B cell (primary cell): ENCODE measurements at regions not wholly inside any gene's neighbourhood (a gene's known extent, or its start where the extent isn't known, plus 50 kb on each side); places are given as distances from the start of the nearest gene placed in this dataset.

Experiments used
- ATAC-seq: fragments of 200-7000 bp; cut with Tn5 transposase; one replicate; pipeline ENCODE4 v1.10.0; 2021; ENCODE audit warnings: low read depth, mild to moderate bottlenecking, moderate number of reproducible peaks, moderate library complexity
- CTCF ChIA-PET: fragments of 350-600 bp; sonication (Branson Sonifier 250); formaldehyde crosslinking; loops from one replicate; lab custom pipeline; 2021; ENCODE audit warnings: antibody characterized with exemption, inconsistent platforms; lab: Charles Lee
- POLR2A ChIA-PET: fragments of 350-600 bp; sonication (Branson Sonifier 250); formaldehyde crosslinking; loops from one replicate; lab custom pipeline; 2021; ENCODE audit warnings: antibody characterized with exemption; lab: Charles Lee
- DNase-seq: peaks from one replicate; pipeline ENCODE4 v3.0.0; 2013
- H2AFZ ChIP-seq: 2 replicates; pipeline ENCODE4 v1.6.1; 2012; ENCODE audit warnings: mild to moderate bottlenecking, low read depth, low read length; ENCODE audit not compliant: insufficient read depth, poor library complexity, severe bottlenecking
- H3K27ac ChIP-seq, 2 donors: 1 replicate in 1 of 2; 2 replicates in 1 of 2; pipeline ENCODE4 v1.5.1; 2012 to 2013; ENCODE audit warnings: low read length in 2 of 2, mild to moderate bottlenecking in 2 of 2, moderate library complexity in 1 of 2
- H3K27me3 ChIP-seq, 4 experiments: fragments of 200-600 bp in 1 of 4; sonication (generic) in 1 of 4; replicated peaks in 1 of 4; 1 replicate in 2 of 4; 2 replicates in 2 of 4; pipeline versions ENCODE4 v1.6.1 to v1.7.0; 2013 to 2016; ENCODE audit warnings: low read length in 3 of 4, mild to moderate bottlenecking in 2 of 4, mixed read lengths in 1 of 4, moderate library complexity in 1 of 4; ENCODE audit not compliant: insufficient read depth in 4 of 4, control insufficient read depth in 3 of 4; ENCODE audit errors: control extremely low read depth in 1 of 4
- H3K36me3 ChIP-seq, 2 experiments: replicated peaks in 1 of 2; 1 replicate in 1 of 2; 2 replicates in 1 of 2; pipeline versions ENCODE4 v1.6.1 to v1.7.1; 2013; ENCODE audit warnings: low read length in 1 of 2; ENCODE audit not compliant: insufficient read depth in 2 of 2, control insufficient read depth in 1 of 2; ENCODE audit errors: control extremely low read depth in 1 of 2, extremely low read depth in 1 of 2
- H3K4me1 ChIP-seq, 2 donors: fragments of 200-600 bp in 1 of 2; sonication (generic) in 1 of 2; 1 replicate in 1 of 2; 2 replicates in 1 of 2; pipeline versions ENCODE4 v1.5.1 to v1.6.1; 2013 to 2017; ENCODE audit warnings: low read length in 2 of 2; ENCODE audit not compliant: control insufficient read depth in 2 of 2, insufficient read depth in 2 of 2
- H3K4me2 ChIP-seq: replicated peaks from 2 replicates; pipeline ENCODE3; 2012; ENCODE audit warnings: mild to moderate bottlenecking, low read depth, low read length; ENCODE audit not compliant: poor library complexity, severe bottlenecking
- H3K4me3 ChIP-seq, 5 experiments: fragments of 200-600 bp in 1 of 5; sonication (generic) in 1 of 5; 1 replicate in 3 of 5; 2 replicates in 2 of 5; pipeline versions ENCODE4 v1.5.1 to v1.7.0; 2011 to 2016; ENCODE audit warnings: low read length in 4 of 5, mild to moderate bottlenecking in 4 of 5, low read depth in 2 of 5, control low read depth in 1 of 5, moderate library complexity in 1 of 5; ENCODE audit not compliant: insufficient read depth in 1 of 5; ENCODE audit errors: control extremely low read depth in 1 of 5, extremely low read depth in 1 of 5
- H3K79me2 ChIP-seq: fragments of 200-600 bp; sonication (generic); one replicate; pipeline ENCODE4 v1.6.0; 2016; ENCODE audit warnings: low read length; ENCODE audit not compliant: control insufficient read depth, insufficient read depth
- H3K9ac ChIP-seq: fragments of 200-600 bp; sonication (generic); 2 replicates; pipeline ENCODE4 v1.6.1; 2017; ENCODE audit warnings: mild to moderate bottlenecking, low read length, moderate library complexity
- H3K9me3 ChIP-seq, 3 donors: one replicate each; pipeline versions ENCODE4 v1.6.1 to v1.7.1; 2013; ENCODE audit warnings: low read length in 2 of 3; ENCODE audit not compliant: control insufficient read depth in 2 of 3, insufficient read depth in 1 of 3; ENCODE audit errors: control extremely low read depth in 1 of 3
- H4K20me1 ChIP-seq: 2 replicates; pipeline ENCODE4 v1.6.0; 2012; ENCODE audit warnings: mild to moderate bottlenecking, low read length; ENCODE audit not compliant: insufficient read depth, control insufficient read depth, poor library complexity, severe bottlenecking
- H3K27ac Mint-ChIP-seq: one replicate; pipeline ENCODE4 v1.8.0; 2021; ENCODE audit warnings: mixed read lengths
- H3K27me3 Mint-ChIP-seq: one replicate; pipeline ENCODE4 v1.8.0; 2021; ENCODE audit warnings: mixed read lengths
- H3K4me1 Mint-ChIP-seq: one replicate; pipeline ENCODE4 v1.8.0; 2021; ENCODE audit warnings: mixed read lengths
- H3K4me3 Mint-ChIP-seq: one replicate; pipeline ENCODE4 v1.8.0; 2021; ENCODE audit warnings: mixed read lengths
- H3K9me3 Mint-ChIP-seq: one replicate; pipeline ENCODE4 v1.8.0; 2022; ENCODE audit warnings: mixed read lengths; ENCODE audit not compliant: insufficient read depth
- CTCF ChIP-seq: fragments of 200-600 bp; IDR thresholded peaks from one replicate; pipeline ENCODE4 v1.8.0; 2022; ENCODE audit warnings: antibody characterized with exemption, mild to moderate bottlenecking
- EZH2 ChIP-seq: IDR thresholded peaks from 2 replicates; pipeline ENCODE4 v1.6.1; 2012; ENCODE audit warnings: borderline replicate concordance, low read depth, mild to moderate bottlenecking, moderate library complexity, low read length; ENCODE audit not compliant: insufficient read depth, poor library complexity, severe bottlenecking
- WGBS: methylation state at CpG from one replicate; pipeline ENCODE4 v1.1.5; 2013; ENCODE audit warnings: missing lambda C conversion rate; ENCODE audit not compliant: insufficient coverage; 5-methylcytosine and 5-hydroxymethylcytosine counted together
- intact Hi-C: fragments of 100-400 bp; cut with micrococcal nuclease; formaldehyde crosslinking; loops from one replicate; pipeline ENCODE4 v1.10.0; 2022

- Mint-ChIP-seq H3K9me3 (peaks cover 5% of the 10 kb centered on the region), H3K4me1 (peaks cover 1% of the 10 kb centered on the region), H3K4me3 (no peak overlapping the region), H3K27me3 (no peaks in the 10 kb centered on the region), H3K27ac (no peak overlapping the region)
- no peak overlapping the region for H3K9ac ChIP-seq
- TF ChIP-seq EZH2 (no peak), CTCF (no peak)
- H3K9me3 ChIP-seq, result peaks cover 0 to 7% (median 0%) of the 10 kb centered on the region in 3 donors
- no peaks in the 10 kb centered on the region for H4K20me1 ChIP-seq
- no peaks in the 10 kb centered on the region for H3K36me3 ChIP-seq
- ChIA-PET CTCF (no interaction called here), POLR2A (no interaction called here)
- no peak overlapping the region for H2AFZ ChIP-seq
- H3K79me2 ChIP-seq, result no peaks in the 10 kb centered on the region
- intact Hi-C loops, result no loop called here
- ATAC-seq (no peak), DNase-seq (no peak)
- no peak overlapping the region for H3K27ac ChIP-seq
- 69% methylated on average over 2 of the region's 4 CpGs for whole genome bisulfite sequencing
- H3K4me3 ChIP-seq, result no peak overlapping the region
- H3K27me3 ChIP-seq, result no peaks in the 10 kb centered on the region
- no peaks in the 10 kb centered on the region for H3K4me1 ChIP-seq
- H3K4me2 ChIP-seq, result no peak overlapping the region
These were observed 785.8 kb upstream of the ADGRL4 start for GRCh38 chr1:79792219-79792930.

GRCh38 chr1:79791488-79792218, 785.1 kb upstream of the ADGRL4 start:
- Mint-ChIP-seq H3K4me1 (peaks cover 1% of the 10 kb centered on the region), H3K27me3 (no peaks in the 10 kb centered on the region), H3K27ac (no peak overlapping the region), H3K4me3 (no peak overlapping the region), H3K9me3 (peaks cover 5% of the 10 kb centered on the region)
- ChIA-PET CTCF (no interaction called here), POLR2A (no interaction called here)
- Histone ChIP-seq H3K4me3 (no peak overlapping the region), H2AFZ (no peak overlapping the region), H3K4me2 (no peak overlapping the region), H3K36me3 (no peaks in the 10 kb centered on the region), H3K79me2 (no peaks in the 10 kb centered on the region), H3K9ac (no peak overlapping the region), H3K4me1 (no peaks in the 10 kb centered on the region), H3K27me3 (no peaks in the 10 kb centered on the region), H3K27ac (no peak overlapping the region), H4K20me1 (no peaks in the 10 kb centered on the region), H3K9me3 (peaks cover 0 to 8% (median 0%) of the 10 kb centered on the region in 3 donors)
- WGBS, result 67% methylated on average over 1 of the region's 5 CpGs
- TF ChIP-seq CTCF (no peak), EZH2 (no peak)
- intact Hi-C loops, result no loop called here
- ATAC-seq (no peak), DNase-seq (no peak)
